HEK293 (cell line): ENCODE measurements at regions not wholly inside any gene's neighbourhood (a gene's known extent, or its start where the extent isn't known, plus 50 kb on each side); places are given as distances from the start of the nearest gene placed in this dataset.

Experiments used
- CTCF ChIP-seq: fragments of 450-650 bp; formaldehyde crosslinking; IDR thresholded peaks from 2 replicates; pipeline ENCODE4 v1.5.1; 2016; ENCODE audit warnings: missing biosample characterization, missing genetic modification characterization
- ZNF10 ChIP-seq: fragments of 450-650 bp; formaldehyde crosslinking; IDR thresholded peaks from 2 replicates; pipeline ENCODE4 v1.5.1; 2017; ENCODE audit warnings: missing biosample characterization, missing genetic modification characterization
- ZNF2 ChIP-seq: fragments of 450-650 bp; formaldehyde crosslinking; IDR thresholded peaks from 2 replicates; pipeline ENCODE4 v1.5.1; 2016; ENCODE audit warnings: missing biosample characterization, missing genetic modification characterization
- ZNF449 ChIP-seq: fragments of 450-650 bp; formaldehyde crosslinking; IDR thresholded peaks from 2 replicates; pipeline ENCODE4 v1.5.1; 2017; ENCODE audit warnings: missing biosample characterization, mild to moderate bottlenecking, missing genetic modification characterization, moderate library complexity
- ZSCAN16 ChIP-seq: fragments of 450-650 bp; formaldehyde crosslinking; IDR thresholded peaks from 2 replicates; pipeline ENCODE4 v1.5.1; 2016; ENCODE audit warnings: missing biosample characterization, missing genetic modification characterization
- ZSCAN18 ChIP-seq: fragments of 450-650 bp; formaldehyde crosslinking; IDR thresholded peaks from 2 replicates; pipeline ENCODE4 v1.5.1; 2016; ENCODE audit warnings: missing biosample characterization, missing genetic modification characterization
- TF ChIP-seq, protein P1 (sequence below): fragments of 450-650 bp; formaldehyde crosslinking; optimal IDR thresholded peaks from 2 replicates; pipeline ENCODE3; 2016; ENCODE audit warnings: missing biosample characterization, mild to moderate bottlenecking, missing genetic modification characterization

DNA sequence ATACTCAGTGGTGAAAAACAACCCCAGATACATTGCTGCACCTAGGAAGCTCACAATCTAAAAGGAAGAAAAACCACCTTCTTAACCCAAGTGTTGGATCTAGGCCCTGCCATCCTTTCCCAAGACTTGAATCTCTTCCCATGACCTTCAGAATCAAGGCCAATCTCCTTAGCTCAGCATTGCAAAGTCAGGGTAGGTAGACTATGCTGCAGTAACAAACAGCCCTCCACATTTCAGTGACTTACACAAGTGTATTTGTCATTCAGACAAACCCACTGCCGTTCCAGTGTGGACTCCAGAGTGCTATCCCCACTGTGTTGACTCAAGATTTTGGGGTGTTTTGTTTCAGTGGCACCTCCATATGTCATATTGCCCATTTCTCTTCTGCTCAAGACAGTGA is 278.4 kb downstream of the UACA start:
- TF ChIP-seq CTCF (tag by site-specific recombination): no peak
- no peak for TF ChIP-seq ZNF449 (tag by site-specific recombination)
- TF ChIP-seq ZSCAN16: no peak
- TF ChIP-seq, protein P1, sequence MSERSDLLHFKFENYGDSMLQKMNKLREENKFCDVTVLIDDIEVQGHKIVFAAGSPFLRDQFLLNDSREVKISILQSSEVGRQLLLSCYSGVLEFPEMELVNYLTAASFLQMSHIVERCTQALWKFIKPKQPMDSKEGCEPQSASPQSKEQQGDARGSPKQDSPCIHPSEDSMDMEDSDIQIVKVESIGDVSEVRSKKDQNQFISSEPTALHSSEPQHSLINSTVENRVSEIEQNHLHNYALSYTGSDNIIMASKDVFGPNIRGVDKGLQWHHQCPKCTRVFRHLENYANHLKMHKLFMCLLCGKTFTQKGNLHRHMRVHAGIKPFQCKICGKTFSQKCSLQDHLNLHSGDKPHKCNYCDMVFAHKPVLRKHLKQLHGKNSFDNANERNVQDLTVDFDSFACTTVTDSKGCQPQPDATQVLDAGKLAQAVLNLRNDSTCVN (tag by site-specific recombination): no peak
- TF ChIP-seq ZSCAN18: no peak
- no peak for TF ChIP-seq ZNF10 (tag by site-specific recombination)
- no peak for TF ChIP-seq ZNF2 (tag by site-specific recombination)
